Islet of Langerhans (tissue), 1 donor: ENCODE measurements at regions not wholly inside any gene's neighbourhood (a gene's known extent, or its start where the extent isn't known, plus 50 kb on each side); places are given as distances from the start of the nearest gene placed in this dataset.

Source experiments
- FAIRE-seq: peaks from one replicate; lab custom pipeline; 2011; peaks lifted over from hg19 to GRCh38; lab: Jason Lieb, UNC

GRCh38 chr9:8262625-8263622 is 463.3 kb upstream of the DMAC1 start:
- no peak for FAIRE-seq

GRCh38 chr9:8261737-8262136 is 462.2 kb upstream of the DMAC1 start:
- no peak for FAIRE-seq

- FAIRE-seq = no peak
These were observed 459.4 kb upstream of the DMAC1 start for GRCh38 chr9:8259028-8259427.

GRCh38 chr9:8256880-8257279 is 457.3 kb upstream of the DMAC1 start:
- no peak for FAIRE-seq

GRCh38 chr9:8255850-8256249 is 456.3 kb upstream of the DMAC1 start:
- no peak for FAIRE-seq

- FAIRE-seq = no peak
These were observed 455.0 kb upstream of the DMAC1 start for GRCh38 chr9:8254541-8254940.

- FAIRE-seq = no peak
These were observed 452.9 kb upstream of the DMAC1 start for GRCh38 chr9:8252445-8252844.

- no peak for FAIRE-seq
These were observed 452.0 kb upstream of the DMAC1 start for GRCh38 chr9:8251566-8251965.

GRCh38 chr9:8244505-8245092 is 445.0 kb upstream of the DMAC1 start:
- no peak for FAIRE-seq

- FAIRE-seq = no peak
These were observed 441.6 kb upstream of the DMAC1 start for GRCh38 chr9:8241201-8241600.

- no peak for FAIRE-seq
These were observed 437.5 kb upstream of the DMAC1 start for GRCh38 chr9:8237096-8237495.

GRCh38 chr9:8235489-8235888 is 435.9 kb upstream of the DMAC1 start:
- no peak for FAIRE-seq

GRCh38 chr9:8234316-8234715 is 434.7 kb upstream of the DMAC1 start:
- FAIRE-seq = no peak

- no peak for FAIRE-seq
These were observed 433.1 kb upstream of the DMAC1 start for GRCh38 chr9:8232726-8233125.

- no peak for FAIRE-seq
These were observed 429.6 kb upstream of the DMAC1 start for GRCh38 chr9:8229226-8229625.

- FAIRE-seq = no peak
These were observed 424.8 kb upstream of the DMAC1 start for GRCh38 chr9:8224381-8224801.

GRCh38 chr9:8223861-8224260 is 424.3 kb upstream of the DMAC1 start:
- FAIRE-seq = no peak

GRCh38 chr9:8221462-8221861 is 421.9 kb upstream of the DMAC1 start:
- no peak for FAIRE-seq

- FAIRE-seq = no peak
These were observed 408.9 kb upstream of the DMAC1 start for GRCh38 chr9:8208465-8208864.

GRCh38 chr9:8207596-8207995 is 408.0 kb upstream of the DMAC1 start:
- no peak for FAIRE-seq

GRCh38 chr9:8206720-8207119 is 407.1 kb upstream of the DMAC1 start:
- FAIRE-seq = no peak

- no peak for FAIRE-seq
These were observed 406.0 kb upstream of the DMAC1 start for GRCh38 chr9:8205576-8205975.

GRCh38 chr9:8189881-8190280 is 390.3 kb upstream of the DMAC1 start:
- no peak for FAIRE-seq
